ENCODE measurements at regions not wholly inside any gene's neighbourhood (a gene's known extent, or its start where the extent isn't known, plus 50 kb on each side); places are given as distances from the start of the nearest gene placed in this dataset.

- Mint-ChIP-seq H3K27ac (no peak overlapping the region), H3K27me3 (peaks cover 13% of the 10 kb centered on the region), H3K4me3 (no peak overlapping the region), H3K4me1 (no peaks in the 10 kb centered on the region), H3K36me3 (ENCODE audit: low read depth) (no peaks in the 10 kb centered on the region)
- peaks cover 7% of the 10 kb centered on the region for H3K9me3 ChIP-seq (ENCODE audit: control insufficient read depth, low read length, poor library complexity, severe bottlenecking)
- ATAC-seq, result no peak
- no peak for DNase-seq
Measured at GRCh38 chr5:135161221-135161620, 127.2 kb upstream of the PITX1 start.

- Mint-ChIP-seq H3K4me1 (no peaks in the 10 kb centered on the region), H3K27ac (no peak overlapping the region), H3K36me3 (ENCODE audit: low read depth) (no peaks in the 10 kb centered on the region), H3K27me3 (peaks cover 13% of the 10 kb centered on the region), H3K4me3 (no peak overlapping the region)
- no peak for ATAC-seq
- peaks cover 7% of the 10 kb centered on the region for H3K9me3 ChIP-seq (ENCODE audit: control insufficient read depth, low read length, poor library complexity, severe bottlenecking)
- no peak for DNase-seq
Measured at GRCh38 chr5:135160036-135160675, 126.1 kb upstream of the PITX1 start.

- DNase-seq (no peak), ATAC-seq (no peak)
- H3K27me3 Mint-ChIP-seq, result peaks cover 13% of the 10 kb centered on the region
- no peak overlapping the region for H3K27ac Mint-ChIP-seq
- no peaks in the 10 kb centered on the region for H3K36me3 Mint-ChIP-seq (ENCODE audit: low read depth)
- no peak overlapping the region for H3K4me3 Mint-ChIP-seq
- H3K4me1 Mint-ChIP-seq, result no peaks in the 10 kb centered on the region
- H3K9me3 ChIP-seq (ENCODE audit: control insufficient read depth, low read length, poor library complexity, severe bottlenecking), result peaks cover 7% of the 10 kb centered on the region
Measured at GRCh38 chr5:135159626-135160025, 125.6 kb upstream of the PITX1 start.

GRCh38 chr5:135158982-135159381 lies 125.0 kb upstream of the PITX1 start:
- ATAC-seq (no peak), DNase-seq (no peak)
- no peak overlapping the region for H3K27ac Mint-ChIP-seq
- H3K4me1 Mint-ChIP-seq, result no peaks in the 10 kb centered on the region
- peaks cover 7% of the 10 kb centered on the region for H3K9me3 ChIP-seq (ENCODE audit: control insufficient read depth, low read length, poor library complexity, severe bottlenecking)
- no peak overlapping the region for H3K4me3 Mint-ChIP-seq
- H3K36me3 Mint-ChIP-seq (ENCODE audit: low read depth), result no peaks in the 10 kb centered on the region
- H3K27me3 Mint-ChIP-seq, result peaks cover 8% of the 10 kb centered on the region

GRCh38 chr5:135158314-135158697 lies 124.3 kb upstream of the PITX1 start:
- Mint-ChIP-seq H3K4me1 (no peaks in the 10 kb centered on the region), H3K36me3 (ENCODE audit: low read depth) (no peaks in the 10 kb centered on the region), H3K4me3 (no peak overlapping the region), H3K27me3 (peaks cover 1% of the 10 kb centered on the region), H3K27ac (no peak overlapping the region)
- H3K9me3 ChIP-seq (ENCODE audit: control insufficient read depth, low read length, poor library complexity, severe bottlenecking), result peaks cover 7% of the 10 kb centered on the region
- DNase-seq (no peak), ATAC-seq (no peak)

- no peak overlapping the region for H3K4me3 Mint-ChIP-seq
- H3K4me1 Mint-ChIP-seq, result no peaks in the 10 kb centered on the region
- ATAC-seq (no peak), DNase-seq (no peak)
- no peak overlapping the region for H3K27ac Mint-ChIP-seq
- H3K36me3 Mint-ChIP-seq (ENCODE audit: low read depth), result no peaks in the 10 kb centered on the region
- H3K9me3 ChIP-seq (ENCODE audit: control insufficient read depth, low read length, poor library complexity, severe bottlenecking), result peaks cover 7% of the 10 kb centered on the region
- H3K27me3 Mint-ChIP-seq, result no peaks in the 10 kb centered on the region
Measured at GRCh38 chr5:135157421-135158313, 123.6 kb upstream of the PITX1 start.

- peaks cover 7% of the 10 kb centered on the region for H3K9me3 ChIP-seq (ENCODE audit: control insufficient read depth, low read length, poor library complexity, severe bottlenecking)
- no peaks in the 10 kb centered on the region for H3K36me3 Mint-ChIP-seq (ENCODE audit: low read depth)
- H3K4me1 Mint-ChIP-seq, result no peaks in the 10 kb centered on the region
- no peak overlapping the region for H3K4me3 Mint-ChIP-seq
- DNase-seq (no peak), ATAC-seq (no peak)
- H3K27ac Mint-ChIP-seq, result no peak overlapping the region
- no peaks in the 10 kb centered on the region for H3K27me3 Mint-ChIP-seq
Measured at GRCh38 chr5:135156715-135157404, 122.8 kb upstream of the PITX1 start.

GRCh38 chr5:135156337-135156714 lies 122.3 kb upstream of the PITX1 start:
- no peaks in the 10 kb centered on the region for H3K4me1 Mint-ChIP-seq
- no peak for ATAC-seq

GRCh38 chr5:135155616-135156214 lies 121.7 kb upstream of the PITX1 start:
- Mint-ChIP-seq H3K27ac (no peak overlapping the region), H3K4me3 (no peak overlapping the region), H3K36me3 (ENCODE audit: low read depth) (no peaks in the 10 kb centered on the region), H3K4me1 (no peaks in the 10 kb centered on the region), H3K27me3 (no peaks in the 10 kb centered on the region)
- ATAC-seq (no peak), DNase-seq (no peak)
- peaks cover 7% of the 10 kb centered on the region for H3K9me3 ChIP-seq (ENCODE audit: control insufficient read depth, low read length, poor library complexity, severe bottlenecking)

More at GRCh38 chr5:135156337-135156714, 122.3 kb upstream of the PITX1 start:
- Mint-ChIP-seq H3K27ac (no peak overlapping the region), H3K27me3 (no peaks in the 10 kb centered on the region), H3K4me3 (no peak overlapping the region), H3K36me3 (ENCODE audit: low read depth) (no peaks in the 10 kb centered on the region)
- no peak for DNase-seq
- peaks cover 7% of the 10 kb centered on the region for H3K9me3 ChIP-seq (ENCODE audit: control insufficient read depth, low read length, poor library complexity, severe bottlenecking)

GRCh38 chr5:135154961-135155360 lies 120.9 kb upstream of the PITX1 start:
- no peaks in the 10 kb centered on the region for H3K36me3 Mint-ChIP-seq (ENCODE audit: low read depth)
- DNase-seq, result no peak
- H3K27me3 Mint-ChIP-seq, result no peaks in the 10 kb centered on the region
- H3K9me3 ChIP-seq (ENCODE audit: control insufficient read depth, low read length, poor library complexity, severe bottlenecking), result peaks cover 7% of the 10 kb centered on the region
- no peaks in the 10 kb centered on the region for H3K4me1 Mint-ChIP-seq
- H3K27ac Mint-ChIP-seq, result no peak overlapping the region
- H3K4me3 Mint-ChIP-seq, result no peak overlapping the region
- no peak for ATAC-seq

GRCh38 chr5:135154197-135154596 lies 120.2 kb upstream of the PITX1 start:
- ATAC-seq, result no peak
- Mint-ChIP-seq H3K4me1 (no peaks in the 10 kb centered on the region), H3K27ac (no peak overlapping the region), H3K27me3 (no peaks in the 10 kb centered on the region), H3K36me3 (ENCODE audit: low read depth) (no peaks in the 10 kb centered on the region), H3K4me3 (no peak overlapping the region)
- no peak for DNase-seq
- H3K9me3 ChIP-seq (ENCODE audit: control insufficient read depth, low read length, poor library complexity, severe bottlenecking), result peaks cover 6% of the 10 kb centered on the region

GRCh38 chr5:135153661-135154060 lies 119.6 kb upstream of the PITX1 start:
- Mint-ChIP-seq H3K4me3 (no peak overlapping the region), H3K27me3 (no peaks in the 10 kb centered on the region), H3K4me1 (no peaks in the 10 kb centered on the region), H3K36me3 (ENCODE audit: low read depth) (no peaks in the 10 kb centered on the region), H3K27ac (no peak overlapping the region)
- no peak for ATAC-seq
- DNase-seq, result no peak
- peaks cover 2% of the 10 kb centered on the region for H3K9me3 ChIP-seq (ENCODE audit: control insufficient read depth, low read length, poor library complexity, severe bottlenecking)

GRCh38 chr5:135153259-135153658 lies 119.2 kb upstream of the PITX1 start:
- no peaks in the 10 kb centered on the region for H3K27me3 Mint-ChIP-seq
- H3K36me3 Mint-ChIP-seq (ENCODE audit: low read depth), result no peaks in the 10 kb centered on the region
- H3K4me3 Mint-ChIP-seq, result no peak overlapping the region
- no peaks in the 10 kb centered on the region for H3K9me3 ChIP-seq (ENCODE audit: control insufficient read depth, low read length, poor library complexity, severe bottlenecking)
- no peaks in the 10 kb centered on the region for H3K4me1 Mint-ChIP-seq
- no peak for DNase-seq
- no peak for ATAC-seq
- H3K27ac Mint-ChIP-seq, result no peak overlapping the region
